ENCODE measurements at regions not wholly inside any gene's neighbourhood (a gene's known extent, or its start where the extent isn't known, plus 50 kb on each side); places are given as distances from the start of the nearest gene placed in this dataset.

DNA sequence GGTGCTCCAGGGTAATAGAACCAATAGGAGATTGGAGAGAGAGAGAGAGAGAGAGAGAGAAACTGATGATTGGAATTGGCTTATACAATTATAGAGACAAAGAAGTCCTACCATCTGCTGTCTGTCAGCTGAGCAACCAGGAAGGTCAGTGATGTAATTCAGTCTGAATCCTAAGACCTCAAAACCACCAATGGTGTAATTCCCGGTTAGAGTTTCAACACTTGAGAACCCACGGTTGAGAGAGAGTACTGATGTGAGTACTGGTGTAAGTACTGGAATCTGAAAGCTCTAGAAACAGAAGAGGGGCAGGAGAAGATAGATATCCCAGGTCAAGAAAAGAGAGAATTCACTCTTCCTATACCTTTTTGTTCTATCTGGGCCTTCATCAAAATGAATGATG lies 775.8 kb downstream of the EFNA5 start:
- no peaks in the 10 kb centered on the region for H3K9me3 ChIP-seq (ENCODE audit: low read depth)
- H3K27ac ChIP-seq, result no peak overlapping the region
- no peaks in the 10 kb centered on the region for H3K4me1 ChIP-seq (ENCODE audit: low read depth)
- H3K4me3 ChIP-seq, result no peak overlapping the region
- TF ChIP-seq, protein P1, sequence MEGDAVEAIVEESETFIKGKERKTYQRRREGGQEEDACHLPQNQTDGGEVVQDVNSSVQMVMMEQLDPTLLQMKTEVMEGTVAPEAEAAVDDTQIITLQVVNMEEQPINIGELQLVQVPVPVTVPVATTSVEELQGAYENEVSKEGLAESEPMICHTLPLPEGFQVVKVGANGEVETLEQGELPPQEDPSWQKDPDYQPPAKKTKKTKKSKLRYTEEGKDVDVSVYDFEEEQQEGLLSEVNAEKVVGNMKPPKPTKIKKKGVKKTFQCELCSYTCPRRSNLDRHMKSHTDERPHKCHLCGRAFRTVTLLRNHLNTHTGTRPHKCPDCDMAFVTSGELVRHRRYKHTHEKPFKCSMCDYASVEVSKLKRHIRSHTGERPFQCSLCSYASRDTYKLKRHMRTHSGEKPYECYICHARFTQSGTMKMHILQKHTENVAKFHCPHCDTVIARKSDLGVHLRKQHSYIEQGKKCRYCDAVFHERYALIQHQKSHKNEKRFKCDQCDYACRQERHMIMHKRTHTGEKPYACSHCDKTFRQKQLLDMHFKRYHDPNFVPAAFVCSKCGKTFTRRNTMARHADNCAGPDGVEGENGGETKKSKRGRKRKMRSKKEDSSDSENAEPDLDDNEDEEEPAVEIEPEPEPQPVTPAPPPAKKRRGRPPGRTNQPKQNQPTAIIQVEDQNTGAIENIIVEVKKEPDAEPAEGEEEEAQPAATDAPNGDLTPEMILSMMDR (IDR thresholded peaks at IDR 0.05; ENCODE audit: low read depth, low read length), result no peak
- no peaks in the 10 kb centered on the region for H3K27me3 ChIP-seq
- DNase-seq (ENCODE audit: low read depth in 1 of 2, low spot score in 1 of 2), result peak in 1 of 2 donors; percentile 27
- H3K36me3 ChIP-seq, result no peaks in the 10 kb centered on the region

DNA sequence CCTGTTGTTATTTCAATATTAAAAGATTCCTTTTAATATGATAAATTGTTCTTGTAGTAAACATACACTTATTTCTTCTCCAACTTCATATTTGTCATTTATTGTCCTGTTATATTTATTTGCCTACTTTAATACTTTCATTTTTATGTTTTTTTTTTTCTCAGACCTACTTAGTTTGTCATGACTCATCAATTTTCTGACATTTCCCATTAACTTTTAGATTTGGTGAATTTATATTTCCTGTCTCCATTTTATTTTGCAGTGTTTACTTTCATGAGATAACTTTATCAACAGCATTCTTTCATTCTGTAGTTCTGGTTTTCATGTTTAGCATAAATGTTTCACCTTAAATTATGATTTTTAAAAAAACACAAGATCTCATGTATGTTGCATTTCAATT lies 788.7 kb downstream of the EFNA5 start:
- Histone ChIP-seq H3K36me3 (no peaks in the 10 kb centered on the region), H3K27ac (no peak overlapping the region), H3K4me3 (no peak overlapping the region), H3K27me3 (no peaks in the 10 kb centered on the region), H3K9me3 (ENCODE audit: low read depth) (no peaks in the 10 kb centered on the region), H3K4me1 (ENCODE audit: low read depth) (no peaks in the 10 kb centered on the region)
- DNase-seq (ENCODE audit: low read depth in 1 of 2, low spot score in 1 of 2), result no peak
- TF ChIP-seq, protein P1 (IDR thresholded peaks at IDR 0.05; ENCODE audit: low read depth, low read length), result no peak

DNA sequence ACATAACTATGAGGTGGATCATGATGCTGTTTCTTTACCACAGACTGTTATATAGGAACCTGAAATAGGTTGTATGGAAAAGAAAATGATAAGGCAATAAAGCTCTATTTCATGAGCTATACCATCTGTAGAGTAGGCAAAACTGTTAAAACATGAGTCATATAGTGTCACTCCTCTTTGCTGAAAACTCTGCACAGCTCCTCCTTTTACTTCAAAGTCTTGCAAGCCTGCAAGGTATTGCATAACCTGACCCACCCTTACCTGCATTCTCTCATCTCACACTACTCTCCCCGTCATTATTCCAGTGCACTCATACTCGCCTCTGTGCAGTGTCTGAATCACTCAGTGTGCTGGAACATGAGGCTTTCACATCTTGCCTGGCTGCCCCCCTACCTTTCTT lies 790.1 kb downstream of the EFNA5 start:
- Histone ChIP-seq H3K4me3 (no peak overlapping the region), H3K27ac (no peak overlapping the region), H3K9me3 (ENCODE audit: low read depth) (no peaks in the 10 kb centered on the region), H3K27me3 (no peaks in the 10 kb centered on the region), H3K4me1 (ENCODE audit: low read depth) (no peaks in the 10 kb centered on the region), H3K36me3 (no peaks in the 10 kb centered on the region)
- TF ChIP-seq, protein P1 (IDR thresholded peaks at IDR 0.05; ENCODE audit: low read depth, low read length), result no peak
- DNase-seq (ENCODE audit: low read depth in 1 of 2, low spot score in 1 of 2), result no peak

DNA sequence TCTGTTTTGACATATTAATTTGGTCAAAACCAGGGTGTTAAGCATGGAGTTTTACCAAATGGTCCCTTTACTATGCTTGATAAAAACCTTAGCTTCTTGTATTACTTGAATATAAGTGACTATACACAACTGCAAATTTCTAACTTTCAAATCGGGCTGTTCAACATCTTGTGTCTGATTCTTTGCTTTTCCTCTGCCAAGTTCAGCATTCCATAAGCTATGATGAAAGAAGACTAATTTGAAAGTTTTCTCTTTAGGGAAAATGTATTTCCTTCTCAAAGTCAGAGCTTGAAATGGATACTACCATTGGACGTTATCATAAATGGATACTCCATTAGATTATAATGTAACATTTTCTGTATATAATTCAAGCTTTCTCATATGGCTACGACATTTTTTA lies 792.9 kb downstream of the EFNA5 start:
- Histone ChIP-seq H3K27me3 (no peaks in the 10 kb centered on the region), H3K27ac (no peak overlapping the region), H3K9me3 (ENCODE audit: low read depth) (no peaks in the 10 kb centered on the region), H3K36me3 (no peaks in the 10 kb centered on the region), H3K4me1 (ENCODE audit: low read depth) (no peaks in the 10 kb centered on the region), H3K4me3 (no peak overlapping the region)
- TF ChIP-seq, protein P1 (IDR thresholded peaks at IDR 0.05; ENCODE audit: low read depth, low read length), result no peak
- no peak for DNase-seq (ENCODE audit: low read depth in 1 of 2, low spot score in 1 of 2)

DNA sequence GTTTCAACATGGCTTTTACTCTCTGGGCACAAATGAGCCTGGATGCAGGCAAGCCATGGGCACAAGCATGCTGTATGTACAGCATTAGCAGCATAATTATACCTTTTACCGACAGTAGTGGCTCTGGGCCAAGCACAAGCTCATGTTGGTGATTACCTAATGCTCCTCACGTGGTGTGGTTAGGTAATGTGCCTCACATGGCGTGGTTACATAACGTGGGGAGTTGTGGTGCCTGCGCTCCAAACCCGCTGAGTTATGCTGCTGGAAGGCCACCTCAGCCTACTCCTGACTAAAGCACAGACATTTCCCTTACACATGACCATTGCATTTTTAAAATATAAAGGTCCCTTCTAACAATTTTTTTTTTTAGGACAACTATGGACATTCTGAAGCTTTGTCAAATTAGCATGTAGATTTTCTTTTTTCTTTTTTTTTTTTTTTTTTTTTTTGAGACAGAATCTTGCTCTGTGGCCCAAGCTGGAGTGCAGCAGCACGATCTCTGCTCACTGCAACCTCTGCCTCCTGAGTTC lies 794.0 kb downstream of the EFNA5 start:
- no peaks in the 10 kb centered on the region for H3K36me3 ChIP-seq
- H3K4me1 ChIP-seq (ENCODE audit: low read depth), result no peaks in the 10 kb centered on the region
- H3K4me3 ChIP-seq, result no peak overlapping the region
- no peaks in the 10 kb centered on the region for H3K27me3 ChIP-seq
- TF ChIP-seq, protein P1 (IDR thresholded peaks at IDR 0.05; ENCODE audit: low read depth, low read length), result no peak
- no peaks in the 10 kb centered on the region for H3K9me3 ChIP-seq (ENCODE audit: low read depth)
- no peak for DNase-seq (ENCODE audit: low read depth in 1 of 2, low spot score in 1 of 2)
- H3K27ac ChIP-seq, result no peak overlapping the region

DNA sequence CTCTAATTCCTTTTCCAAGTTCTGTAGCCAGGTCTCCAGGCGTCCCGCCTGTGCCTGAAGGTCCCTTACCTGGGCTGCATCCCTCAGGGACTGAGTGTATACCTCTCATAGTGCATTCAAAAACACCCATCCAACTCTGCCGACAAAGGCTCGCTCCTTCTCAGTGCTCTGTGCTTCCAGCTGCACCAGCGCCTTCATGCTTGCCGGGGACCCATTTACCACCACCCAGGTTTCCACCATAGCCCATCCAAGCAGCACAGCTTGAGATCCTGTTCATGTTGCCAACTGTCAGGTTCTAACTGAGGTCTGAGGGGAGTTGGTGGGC lies 794.5 kb downstream of the EFNA5 start:
- H3K9me3 ChIP-seq (ENCODE audit: low read depth), result no peaks in the 10 kb centered on the region
- TF ChIP-seq, protein P1 (IDR thresholded peaks at IDR 0.05; ENCODE audit: low read depth, low read length), result no peak

More for the DNA sequence above, 794.5 kb downstream of the EFNA5 start:
- H3K4me3 ChIP-seq, result no peak overlapping the region
- no peak overlapping the region for H3K27ac ChIP-seq
- no peaks in the 10 kb centered on the region for H3K4me1 ChIP-seq (ENCODE audit: low read depth)
- H3K27me3 ChIP-seq, result no peaks in the 10 kb centered on the region
- no peak for DNase-seq (ENCODE audit: low read depth in 1 of 2, low spot score in 1 of 2)
- H3K36me3 ChIP-seq, result no peaks in the 10 kb centered on the region
